DOHH2 (cell line): ENCODE measurements at regions not wholly inside any gene's neighbourhood (a gene's known extent, or its start where the extent isn't known, plus 50 kb on each side); places are given as distances from the start of the nearest gene placed in this dataset.

Source experiments
- H3F3A ChIP-seq: fragments of 200-600 bp; sonication (generic), shearing (Covaris generic); 2 replicates; pipeline ENCODE4 v1.6.0; 2016; ENCODE audit warnings: antibody characterized with exemption, mild to moderate bottlenecking; ENCODE audit not compliant: control insufficient read depth, insufficient read depth
- H3K27ac ChIP-seq: fragments of 200-600 bp; sonication (generic); 2 replicates; pipeline ENCODE4 v1.5.1; 2014; ENCODE audit warnings: low read depth, mild to moderate bottlenecking, low read length, moderate library complexity
- H3K27me3 ChIP-seq: fragments of 200-600 bp; sonication (generic); 2 replicates; pipeline ENCODE4 v1.6.1; 2014; ENCODE audit warnings: mild to moderate bottlenecking, low read length, mixed read lengths; ENCODE audit not compliant: control insufficient read depth
- H3K36me3 ChIP-seq: fragments of 200-600 bp; sonication (generic); 2 replicates; pipeline ENCODE4 v1.6.1; 2014; ENCODE audit warnings: mild to moderate bottlenecking, low read length, moderate library complexity, mixed read lengths; ENCODE audit not compliant: control insufficient read depth
- H3K4me1 ChIP-seq: fragments of 200-600 bp; sonication (generic); 2 replicates; pipeline ENCODE4 v1.6.1; 2014; ENCODE audit warnings: mild to moderate bottlenecking, low read length, mixed read lengths; ENCODE audit not compliant: control insufficient read depth
- H3K4me2 ChIP-seq: fragments of 200-600 bp; sonication (generic); 2 replicates; pipeline ENCODE4 v1.6.0; 2014; ENCODE audit warnings: mild to moderate bottlenecking, low read length, moderate library complexity
- H3K4me3 ChIP-seq: fragments of 200-600 bp; sonication (generic); 2 replicates; pipeline ENCODE4 v1.5.1; 2014; ENCODE audit warnings: mild to moderate bottlenecking, low read length, mixed read lengths
- H3K79me2 ChIP-seq: fragments of 200-600 bp; sonication (generic); 2 replicates; pipeline ENCODE4 v1.6.1; 2014; ENCODE audit warnings: mild to moderate bottlenecking, low read length, mixed read lengths; ENCODE audit not compliant: control insufficient read depth
- H3K9me2 ChIP-seq: fragments of 200-600 bp; sonication (generic); replicated peaks from 2 replicates; pipeline ENCODE4 v1.6.1; 2014; ENCODE audit warnings: mild to moderate bottlenecking, low read length, mixed read lengths; ENCODE audit not compliant: control insufficient read depth
- H3K9me3 ChIP-seq: fragments of 200-600 bp; sonication (generic); 2 replicates; pipeline ENCODE4 v1.6.1; 2014; ENCODE audit warnings: antibody characterized with exemption, low read length, mixed read lengths; ENCODE audit not compliant: control insufficient read depth, insufficient read depth
- H4K20me1 ChIP-seq: fragments of 200-600 bp; sonication (generic); 2 replicates; pipeline ENCODE4 v1.6.0; 2014; ENCODE audit warnings: low read depth, mild to moderate bottlenecking, antibody characterized with exemption, low read length, moderate library complexity; ENCODE audit not compliant: control insufficient read depth, insufficient read depth
- EZH2phosphoT487 ChIP-seq: fragments of 200-600 bp; sonication (generic); IDR thresholded peaks from 2 replicates; pipeline ENCODE4 v1.6.1; 2017; ENCODE audit warnings: borderline replicate concordance, mild to moderate bottlenecking, antibody characterized with exemption, low read length, moderate library complexity, mixed read lengths
- TF ChIP-seq, protein P1 (sequence below): fragments of 200-600 bp; sonication (generic); IDR thresholded peaks from one replicate; pipeline ENCODE4 v1.5.1; 2014; ENCODE audit warnings: antibody characterized with exemption, mild to moderate bottlenecking, low read depth, low read length; ENCODE audit not compliant: poor library complexity, severe bottlenecking

DNA sequence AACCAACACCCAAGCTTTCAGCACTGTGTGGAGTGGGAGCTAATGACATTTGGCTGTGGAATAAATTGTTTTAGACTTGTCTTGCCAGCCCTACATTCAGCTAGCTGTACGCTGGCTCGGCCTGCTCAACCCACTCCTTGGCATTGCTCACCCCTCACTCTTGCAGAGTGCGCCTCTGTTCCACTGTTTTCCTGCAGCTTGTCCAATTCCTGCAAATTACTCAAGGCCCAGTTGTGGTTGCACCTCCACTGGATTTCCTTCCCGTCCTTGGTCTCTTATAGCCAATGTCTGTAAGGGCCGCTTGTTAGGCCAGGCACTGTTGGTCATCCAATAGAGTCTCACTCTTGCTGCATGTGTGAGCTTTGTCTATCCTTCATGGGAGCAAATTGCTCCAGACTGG, 55.5 kb upstream of the ADRA1D start:
- no peak for TF ChIP-seq EZH2phosphoT487
- TF ChIP-seq, protein P1, sequence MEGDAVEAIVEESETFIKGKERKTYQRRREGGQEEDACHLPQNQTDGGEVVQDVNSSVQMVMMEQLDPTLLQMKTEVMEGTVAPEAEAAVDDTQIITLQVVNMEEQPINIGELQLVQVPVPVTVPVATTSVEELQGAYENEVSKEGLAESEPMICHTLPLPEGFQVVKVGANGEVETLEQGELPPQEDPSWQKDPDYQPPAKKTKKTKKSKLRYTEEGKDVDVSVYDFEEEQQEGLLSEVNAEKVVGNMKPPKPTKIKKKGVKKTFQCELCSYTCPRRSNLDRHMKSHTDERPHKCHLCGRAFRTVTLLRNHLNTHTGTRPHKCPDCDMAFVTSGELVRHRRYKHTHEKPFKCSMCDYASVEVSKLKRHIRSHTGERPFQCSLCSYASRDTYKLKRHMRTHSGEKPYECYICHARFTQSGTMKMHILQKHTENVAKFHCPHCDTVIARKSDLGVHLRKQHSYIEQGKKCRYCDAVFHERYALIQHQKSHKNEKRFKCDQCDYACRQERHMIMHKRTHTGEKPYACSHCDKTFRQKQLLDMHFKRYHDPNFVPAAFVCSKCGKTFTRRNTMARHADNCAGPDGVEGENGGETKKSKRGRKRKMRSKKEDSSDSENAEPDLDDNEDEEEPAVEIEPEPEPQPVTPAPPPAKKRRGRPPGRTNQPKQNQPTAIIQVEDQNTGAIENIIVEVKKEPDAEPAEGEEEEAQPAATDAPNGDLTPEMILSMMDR: no peak
- Histone ChIP-seq H3K9me2 (no peaks in the 10 kb centered on the region), H3K27me3 (no peaks in the 10 kb centered on the region), H3K79me2 (no peaks in the 10 kb centered on the region), H3K4me2 (no peak overlapping the region), H3K4me1 (no peaks in the 10 kb centered on the region), H4K20me1 (no peaks in the 10 kb centered on the region), H3K4me3 (no peak overlapping the region), H3F3A (no peaks in the 10 kb centered on the region), H3K9me3 (no peaks in the 10 kb centered on the region), H3K27ac (no peak overlapping the region), H3K36me3 (no peaks in the 10 kb centered on the region)

DNA sequence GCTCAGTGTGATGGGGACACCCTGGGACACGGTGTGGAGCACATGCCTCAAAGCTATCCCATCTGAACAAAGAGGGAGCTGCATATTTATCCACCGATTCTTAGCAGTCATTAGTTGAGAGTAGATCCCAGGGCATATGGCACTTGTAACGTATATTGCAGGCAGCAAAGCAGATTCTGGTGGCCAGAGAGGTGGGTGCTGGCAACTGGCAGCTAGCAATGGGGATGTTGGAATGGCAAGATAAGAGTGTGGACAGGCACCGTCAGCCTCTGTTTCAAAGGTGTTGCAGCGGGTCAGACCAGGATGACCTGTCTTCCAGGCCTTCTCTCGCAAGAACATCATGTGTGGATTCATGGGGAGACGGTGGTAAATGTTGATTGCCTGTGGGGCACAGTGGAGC, 54.0 kb upstream of the ADRA1D start:
- TF ChIP-seq EZH2phosphoT487: no peak
- TF ChIP-seq, protein P1: no peak
- Histone ChIP-seq H4K20me1 (no peaks in the 10 kb centered on the region), H3K4me3 (no peak overlapping the region), H3K36me3 (no peaks in the 10 kb centered on the region), H3K9me2 (no peaks in the 10 kb centered on the region), H3F3A (no peaks in the 10 kb centered on the region), H3K4me1 (no peaks in the 10 kb centered on the region), H3K79me2 (no peaks in the 10 kb centered on the region), H3K27ac (no peak overlapping the region), H3K9me3 (no peaks in the 10 kb centered on the region), H3K27me3 (no peaks in the 10 kb centered on the region), H3K4me2 (no peak overlapping the region)

DNA sequence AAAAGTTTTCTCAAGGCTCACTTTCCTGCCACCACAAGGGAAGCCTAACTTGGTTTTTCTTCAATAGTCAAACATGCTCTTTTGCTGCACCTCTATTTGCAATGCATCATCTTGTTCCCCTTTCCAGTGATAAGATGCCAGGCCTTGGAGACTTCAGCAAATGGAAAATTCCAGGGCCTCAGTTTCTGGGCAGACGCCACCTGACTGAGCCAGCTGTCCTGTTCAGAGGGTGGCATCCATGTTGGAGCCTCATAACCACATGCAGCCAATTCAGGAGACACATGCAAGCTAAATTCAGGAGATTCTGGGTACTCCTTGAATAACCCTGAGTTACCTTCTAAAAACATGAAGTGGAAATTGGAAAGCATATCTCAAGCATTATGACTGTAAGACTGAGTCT, 51.8 kb upstream of the ADRA1D start:
- H4K20me1 ChIP-seq: no peaks in the 10 kb centered on the region
- no peak overlapping the region for H3K27ac ChIP-seq
- H3K4me2 ChIP-seq: no peak overlapping the region
- H3K4me1 ChIP-seq: no peaks in the 10 kb centered on the region
- no peaks in the 10 kb centered on the region for H3K9me2 ChIP-seq
- no peaks in the 10 kb centered on the region for H3K36me3 ChIP-seq
- H3K27me3 ChIP-seq: no peaks in the 10 kb centered on the region
- no peaks in the 10 kb centered on the region for H3K9me3 ChIP-seq
- no peaks in the 10 kb centered on the region for H3K79me2 ChIP-seq
- H3F3A ChIP-seq: no peaks in the 10 kb centered on the region
- TF ChIP-seq, protein P1: no peak
- no peak for TF ChIP-seq EZH2phosphoT487
- no peak overlapping the region for H3K4me3 ChIP-seq

DNA sequence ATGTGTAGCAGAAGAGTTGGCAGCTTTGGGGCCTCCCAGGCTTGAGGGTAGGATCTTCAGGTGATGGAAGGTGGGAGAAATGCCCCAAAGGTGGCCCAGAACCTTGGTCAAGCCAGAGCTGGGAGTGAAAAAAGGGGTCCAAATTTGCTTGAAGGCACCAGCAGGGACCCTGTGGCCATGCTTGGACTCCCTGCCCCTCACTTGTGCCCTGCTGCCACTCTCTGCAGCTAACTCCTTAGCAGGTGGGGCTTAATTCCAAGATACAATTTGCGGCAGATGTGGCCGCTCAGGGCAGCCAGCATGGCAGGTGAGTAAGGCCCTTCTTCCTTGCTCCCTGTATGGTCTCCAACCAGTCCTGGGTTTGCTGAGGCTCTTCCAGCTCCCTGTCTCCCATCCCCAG, 51.3 kb upstream of the ADRA1D start:
- Histone ChIP-seq H3K9me2 (no peaks in the 10 kb centered on the region), H3K79me2 (no peaks in the 10 kb centered on the region), H3K4me3 (no peak overlapping the region), H3K4me1 (no peaks in the 10 kb centered on the region), H3K36me3 (no peaks in the 10 kb centered on the region), H3F3A (no peaks in the 10 kb centered on the region), H3K4me2 (no peak overlapping the region), H3K27ac (no peak overlapping the region), H3K27me3 (no peaks in the 10 kb centered on the region), H4K20me1 (no peaks in the 10 kb centered on the region), H3K9me3 (no peaks in the 10 kb centered on the region)
- no peak for TF ChIP-seq EZH2phosphoT487
- TF ChIP-seq, protein P1: no peak
